Neural progenitor cell (in vitro differentiated cells): ENCODE measurements at regions not wholly inside any gene's neighbourhood (a gene's known extent, or its start where the extent isn't known, plus 50 kb on each side); places are given as distances from the start of the nearest gene placed in this dataset.

ENCODE experiments used
- EZH2 ChIP-seq: fragments of 200-600 bp; sonication (generic); IDR thresholded peaks from 2 replicates; pipeline ENCODE4 v1.6.1; 2017; ENCODE audit warnings: antibody characterized with exemption, mild to moderate bottlenecking, moderate library complexity
- TF ChIP-seq, protein P1 (sequence below): fragments of 200-600 bp; sonication (generic); IDR thresholded peaks from 2 replicates; pipeline ENCODE4 v1.5.1; 2017; ENCODE audit warnings: antibody characterized with exemption, mild to moderate bottlenecking

DNA sequence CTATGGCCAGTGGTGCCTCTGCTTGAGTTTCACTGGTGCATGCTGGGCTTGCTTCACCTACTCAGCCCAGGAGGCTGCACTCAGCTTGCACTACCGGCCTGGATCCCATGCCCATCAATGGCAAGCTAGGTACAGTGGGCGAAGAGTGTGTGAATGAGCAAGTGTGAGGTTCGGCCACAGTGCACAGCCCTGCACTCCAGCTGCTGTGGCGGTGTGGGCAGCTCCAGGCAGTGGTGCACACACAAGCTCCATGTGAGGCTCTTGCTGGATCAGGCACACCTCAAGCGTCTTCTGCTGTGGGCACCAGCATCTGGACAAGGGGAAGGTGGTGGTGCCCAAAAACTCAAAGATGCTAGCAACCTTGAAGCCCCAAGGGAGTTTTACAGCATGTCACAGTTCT lies 820.9 kb upstream of the LCORL start:
- TF ChIP-seq, protein P1, sequence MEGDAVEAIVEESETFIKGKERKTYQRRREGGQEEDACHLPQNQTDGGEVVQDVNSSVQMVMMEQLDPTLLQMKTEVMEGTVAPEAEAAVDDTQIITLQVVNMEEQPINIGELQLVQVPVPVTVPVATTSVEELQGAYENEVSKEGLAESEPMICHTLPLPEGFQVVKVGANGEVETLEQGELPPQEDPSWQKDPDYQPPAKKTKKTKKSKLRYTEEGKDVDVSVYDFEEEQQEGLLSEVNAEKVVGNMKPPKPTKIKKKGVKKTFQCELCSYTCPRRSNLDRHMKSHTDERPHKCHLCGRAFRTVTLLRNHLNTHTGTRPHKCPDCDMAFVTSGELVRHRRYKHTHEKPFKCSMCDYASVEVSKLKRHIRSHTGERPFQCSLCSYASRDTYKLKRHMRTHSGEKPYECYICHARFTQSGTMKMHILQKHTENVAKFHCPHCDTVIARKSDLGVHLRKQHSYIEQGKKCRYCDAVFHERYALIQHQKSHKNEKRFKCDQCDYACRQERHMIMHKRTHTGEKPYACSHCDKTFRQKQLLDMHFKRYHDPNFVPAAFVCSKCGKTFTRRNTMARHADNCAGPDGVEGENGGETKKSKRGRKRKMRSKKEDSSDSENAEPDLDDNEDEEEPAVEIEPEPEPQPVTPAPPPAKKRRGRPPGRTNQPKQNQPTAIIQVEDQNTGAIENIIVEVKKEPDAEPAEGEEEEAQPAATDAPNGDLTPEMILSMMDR, result no peak
- TF ChIP-seq EZH2, result no peak
